GM03348 (cell line): ENCODE measurements at regions not wholly inside any gene's neighbourhood (a gene's known extent, or its start where the extent isn't known, plus 50 kb on each side); places are given as distances from the start of the nearest gene placed in this dataset.

ENCODE experiments used
- DNase-seq: peaks from one replicate; pipeline ENCODE4 v3.0.0; 2012; ENCODE audit warnings: low spot score

DNA sequence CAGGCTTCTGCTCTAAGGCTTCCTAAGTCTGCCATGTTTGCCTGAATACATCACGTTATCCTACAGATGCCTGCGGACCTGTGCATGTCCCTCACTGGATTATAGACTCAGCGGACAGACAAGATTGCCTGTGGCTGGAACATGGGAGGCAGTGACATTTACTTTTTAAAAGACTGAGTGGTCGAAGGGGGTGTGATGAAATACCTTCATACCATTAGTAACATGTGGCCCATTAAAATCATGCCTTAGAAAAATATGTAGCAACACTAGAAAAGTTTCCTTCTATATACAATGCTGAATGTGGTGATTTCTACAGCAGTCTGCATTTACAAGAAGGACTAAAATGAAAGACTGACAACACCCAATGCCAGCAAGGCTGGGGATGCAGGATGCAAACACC is 154.4 kb downstream of the ASB1 start:
- no peak for DNase-seq

- no peak for DNase-seq
Measured at GRCh38 chr2:238582159-238582558, 155.4 kb downstream of the ASB1 start.

GRCh38 chr2:238584617-238585016 is 157.9 kb downstream of the ASB1 start:
- no peak for DNase-seq

- no peak for DNase-seq
Measured at GRCh38 chr2:238585836-238586821, 159.4 kb downstream of the ASB1 start.

DNA sequence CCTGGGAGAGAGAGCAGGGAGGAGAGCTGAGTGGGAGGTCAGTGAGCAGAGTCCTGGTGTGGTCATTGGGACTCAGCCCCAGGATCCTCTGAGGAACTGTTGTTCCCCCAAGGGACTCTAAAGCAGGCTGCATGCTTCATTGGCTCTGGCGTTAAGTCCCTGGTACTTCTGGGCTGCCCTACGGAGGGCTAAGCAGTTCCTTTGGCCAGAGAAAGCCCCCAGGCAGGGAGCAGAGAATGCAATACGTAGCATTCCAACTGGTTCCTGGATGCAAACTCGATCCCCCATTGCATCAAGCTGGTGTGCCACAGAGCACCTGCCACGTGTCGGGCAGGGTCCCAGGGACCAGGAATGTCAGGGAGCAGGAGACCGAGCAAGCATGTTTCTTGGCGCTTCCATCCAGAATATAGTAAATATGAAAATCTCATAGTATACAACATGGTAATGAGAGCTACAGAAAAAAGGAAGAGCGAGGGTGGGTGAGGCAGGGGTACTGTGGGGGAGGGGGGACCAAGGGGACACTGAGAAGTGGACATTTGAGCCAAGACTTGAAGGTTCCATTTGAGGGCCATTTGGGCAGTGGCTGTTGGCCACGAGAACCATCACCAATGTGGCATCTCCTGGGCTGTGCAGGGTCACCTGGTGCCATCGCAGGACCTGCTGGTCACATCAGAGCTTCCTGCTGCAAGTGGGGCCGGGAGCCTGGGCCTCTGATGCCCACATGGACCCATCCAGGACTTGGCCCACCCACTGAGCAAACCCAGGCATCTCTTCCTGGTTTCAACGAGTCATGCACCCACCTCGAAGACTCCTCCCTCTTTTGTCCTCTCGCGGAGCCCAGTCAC is 160.4 kb downstream of the ASB1 start:
- no peak for DNase-seq

- DNase-seq: no peak
Measured at GRCh38 chr2:238587776-238588660, 161.3 kb downstream of the ASB1 start.

- no peak for DNase-seq
Measured at GRCh38 chr2:238589591-238590460, 163.1 kb downstream of the ASB1 start.

- no peak for DNase-seq
Measured at GRCh38 chr2:238591732-238592131, 165.0 kb downstream of the ASB1 start.

GRCh38 chr2:238593236-238593635 is 166.5 kb downstream of the ASB1 start:
- no peak for DNase-seq

DNA sequence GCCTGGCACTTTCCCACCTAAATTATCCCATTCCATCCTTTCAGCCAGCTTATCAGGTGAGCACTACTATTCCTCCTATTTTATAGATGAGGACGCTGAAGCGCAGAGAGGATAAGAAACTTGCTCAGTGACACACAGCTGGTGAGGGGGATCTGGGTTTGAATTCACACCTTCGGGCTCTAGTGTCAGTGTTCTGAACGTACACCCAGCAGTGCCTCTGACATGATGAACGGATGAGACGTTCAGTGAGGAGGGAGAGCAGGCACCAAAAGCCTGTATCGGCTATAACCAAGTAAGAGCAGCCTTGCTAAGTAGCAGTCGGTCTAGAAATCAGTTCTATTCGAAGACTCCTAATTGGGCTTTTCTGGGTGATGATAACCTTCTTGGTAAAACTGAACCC is 167.0 kb downstream of the ASB1 start:
- no peak for DNase-seq

DNA sequence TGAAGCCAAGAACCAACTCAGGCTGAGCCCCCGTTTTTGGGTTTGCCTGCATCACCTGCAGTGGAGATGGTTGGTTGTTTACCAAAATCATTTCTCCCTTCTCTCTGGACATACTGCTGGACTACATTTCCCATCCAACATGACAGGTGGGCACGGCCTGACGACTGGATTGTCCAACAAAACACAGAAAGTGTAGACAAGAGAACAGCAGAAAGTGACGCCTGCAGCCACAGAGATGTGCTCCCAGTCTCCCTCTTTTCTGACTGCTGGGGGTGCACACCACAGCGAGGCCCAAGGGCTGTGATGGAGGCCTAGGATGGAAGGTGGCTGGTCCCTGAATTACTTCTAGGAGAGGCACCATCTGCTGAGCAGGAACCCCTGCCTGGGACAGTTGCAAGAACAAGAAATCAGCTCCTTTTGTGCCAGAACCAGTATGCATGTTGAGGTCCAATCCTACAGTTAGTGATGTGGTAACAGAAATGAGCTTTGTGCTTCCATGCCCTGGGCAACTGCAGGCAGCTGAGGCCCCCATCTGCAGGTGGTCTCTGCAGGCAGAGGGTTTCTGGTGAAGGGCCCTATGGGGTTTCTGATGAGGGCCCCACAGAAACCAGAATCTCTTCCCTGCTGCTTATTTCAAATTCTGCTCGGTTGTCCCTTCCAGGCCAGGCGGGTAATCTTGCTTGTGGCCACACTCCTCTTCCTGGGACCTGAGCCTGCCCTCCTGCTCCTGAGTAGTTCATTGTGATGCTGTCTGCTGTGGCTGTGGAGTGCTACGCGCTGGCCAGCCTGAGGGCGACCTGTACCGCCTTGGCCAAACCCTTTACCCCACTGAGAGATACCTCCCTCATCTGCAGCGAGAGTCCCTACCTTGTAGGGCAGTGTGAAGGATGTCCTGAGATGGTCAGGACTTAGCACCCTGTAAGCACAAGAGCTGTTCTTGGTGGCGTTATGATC is 168.3 kb downstream of the ASB1 start:
- no peak for DNase-seq

DNA sequence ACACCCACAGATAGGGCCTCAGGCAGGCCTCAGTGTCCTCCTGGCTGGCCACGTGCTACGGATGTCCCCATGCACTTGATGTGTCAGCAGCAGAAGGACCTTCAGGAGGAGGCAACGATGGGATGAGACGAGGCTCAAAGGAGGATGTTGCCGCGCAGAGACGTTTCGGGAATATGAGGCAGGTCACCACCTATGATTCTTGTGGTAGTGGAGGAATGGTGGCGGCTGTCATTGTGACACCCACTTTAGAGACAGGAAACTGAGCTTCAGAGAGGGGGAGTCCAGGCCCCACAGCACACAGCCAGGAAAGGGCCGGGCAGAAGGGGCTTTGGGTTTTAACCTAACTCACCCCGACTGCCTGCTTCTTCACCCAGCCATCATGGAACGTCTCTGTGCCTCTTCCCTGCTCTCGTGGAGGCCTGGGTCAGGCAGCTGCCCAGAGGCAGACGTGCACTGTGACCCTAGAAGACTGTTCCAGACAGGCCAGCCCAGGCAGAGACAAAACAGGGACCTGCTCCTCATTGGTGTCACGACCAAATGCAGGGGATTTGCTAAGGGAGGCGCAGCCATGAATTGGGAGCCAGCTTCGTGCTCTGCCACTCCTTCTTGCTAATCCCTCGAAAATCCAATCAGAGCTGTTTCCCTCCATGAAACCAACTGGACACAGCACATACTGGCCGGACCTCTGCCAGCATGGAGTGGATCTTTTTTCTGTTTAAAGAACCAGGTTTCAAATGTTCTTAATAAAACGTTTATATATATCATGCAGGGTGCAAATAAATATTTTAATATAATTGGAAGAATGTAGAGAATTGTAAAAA is 169.2 kb downstream of the ASB1 start:
- no peak for DNase-seq

GRCh38 chr2:238596571-238597551 is 170.1 kb downstream of the ASB1 start:
- peak; percentile 94 for DNase-seq

DNA sequence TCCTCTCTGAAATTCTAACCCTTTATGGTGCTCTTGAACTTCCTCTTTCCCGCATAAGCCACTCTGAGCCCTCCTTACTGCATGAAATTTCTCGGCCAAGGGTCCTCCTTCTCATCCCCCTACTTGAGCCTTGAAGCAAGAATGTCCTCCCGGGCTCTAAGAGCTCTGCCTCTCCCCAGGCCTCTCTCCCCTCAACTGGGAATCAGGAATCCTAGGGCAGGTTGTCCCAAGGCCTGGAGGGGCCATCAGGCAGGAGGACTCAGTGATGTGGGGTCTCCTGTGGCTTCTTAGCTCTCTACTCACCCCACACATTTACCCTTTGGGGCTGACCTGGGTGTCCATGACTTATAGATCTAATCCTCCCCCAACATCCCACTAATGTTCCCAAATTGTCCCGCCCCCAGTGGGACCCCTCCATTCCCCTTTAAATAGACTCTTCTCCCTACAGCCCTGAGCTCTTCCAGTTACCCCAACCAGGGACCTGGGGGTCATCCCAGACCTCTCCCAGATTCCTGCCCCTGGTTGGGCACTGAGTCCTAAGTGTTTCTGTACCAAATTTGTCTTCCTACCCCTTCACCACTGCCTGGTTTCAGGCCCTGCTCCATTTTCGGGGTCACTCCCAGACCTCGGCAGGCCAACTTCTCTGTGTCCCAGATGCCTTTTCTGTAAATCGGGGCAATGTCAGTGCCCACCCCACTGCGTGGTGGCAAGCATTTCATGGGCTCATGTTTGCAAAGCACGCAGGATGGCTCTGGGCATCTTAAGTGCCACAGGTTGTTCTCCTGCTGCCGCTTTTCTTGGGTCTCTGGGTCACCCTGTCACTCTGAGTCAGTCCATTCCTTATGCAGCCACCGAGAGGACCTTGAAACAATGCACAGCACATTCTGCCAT is 171.2 kb downstream of the ASB1 start:
- no peak for DNase-seq

GRCh38 chr2:238598802-238599530 is 172.2 kb downstream of the ASB1 start:
- no peak for DNase-seq
